ENCODE measurements at regions not wholly inside any gene's neighbourhood (a gene's known extent, or its start where the extent isn't known, plus 50 kb on each side); places are given as distances from the start of the nearest gene placed in this dataset.

GRCh38 chr3:16113704-16114103 is 60.8 kb upstream of the GALNT15 start:
- DNase-seq (ENCODE audit: low read depth) = no peak
- in situ Hi-C loops (cut with HindIII; ENCODE audit: low pct_unique_long_range_greater_than_20kb, low sequenced_read_pairs) = no loop called here

- no peak for DNase-seq (ENCODE audit: low read depth)
- in situ Hi-C loops (cut with HindIII; ENCODE audit: low pct_unique_long_range_greater_than_20kb, low sequenced_read_pairs) = no loop called here
These were observed 60.1 kb upstream of the GALNT15 start for GRCh38 chr3:16114429-16114828.

- no peak for DNase-seq (ENCODE audit: low read depth)
- in situ Hi-C loops (cut with HindIII; ENCODE audit: low pct_unique_long_range_greater_than_20kb, low sequenced_read_pairs) = no loop called here
These were observed 59.5 kb upstream of the GALNT15 start for GRCh38 chr3:16114930-16115329.

GRCh38 chr3:16118396-16118795 is 56.1 kb upstream of the GALNT15 start:
- in situ Hi-C loops (cut with HindIII; ENCODE audit: low pct_unique_long_range_greater_than_20kb, low sequenced_read_pairs) = no loop called here
- DNase-seq (ENCODE audit: low read depth) = no peak

GRCh38 chr3:16119887-16120286 is 54.6 kb upstream of the GALNT15 start:
- in situ Hi-C loops (cut with HindIII; ENCODE audit: low pct_unique_long_range_greater_than_20kb, low sequenced_read_pairs) = no loop called here

GRCh38 chr3:16121391-16121790 is 53.1 kb upstream of the GALNT15 start:
- in situ Hi-C loops (cut with HindIII; ENCODE audit: low pct_unique_long_range_greater_than_20kb, low sequenced_read_pairs) = no loop called here
- DNase-seq (ENCODE audit: low read depth) = no peak

More at GRCh38 chr3:16119887-16120286, 54.6 kb upstream of the GALNT15 start:
- no peak for DNase-seq (ENCODE audit: low read depth)

GRCh38 chr3:16122155-16122554 is 52.3 kb upstream of the GALNT15 start:
- in situ Hi-C loops (cut with HindIII; ENCODE audit: low pct_unique_long_range_greater_than_20kb, low sequenced_read_pairs) = no loop called here
- DNase-seq (ENCODE audit: low read depth) = no peak

- in situ Hi-C loops (cut with HindIII; ENCODE audit: low pct_unique_long_range_greater_than_20kb, low sequenced_read_pairs) = no loop called here
- DNase-seq (ENCODE audit: low read depth) = no peak
These were observed 51.8 kb upstream of the GALNT15 start for GRCh38 chr3:16122661-16123060.

- no peak for DNase-seq (ENCODE audit: low read depth)
- in situ Hi-C loops (cut with HindIII; ENCODE audit: low pct_unique_long_range_greater_than_20kb, low sequenced_read_pairs) = no loop called here
These were observed 49.8 kb upstream of the GALNT15 start for GRCh38 chr3:16124636-16125035.
